PFSK-1 (cell line): ENCODE measurements at regions not wholly inside any gene's neighbourhood (a gene's known extent, or its start where the extent isn't known, plus 50 kb on each side); places are given as distances from the start of the nearest gene placed in this dataset.

Experiments used
- FOXP2 ChIP-seq: optimal IDR thresholded peaks from 2 replicates; pipeline ENCODE3; 2011; ENCODE audit warnings: borderline replicate concordance, control low read depth, inconsistent platforms; ENCODE audit not compliant: insufficient read depth; ENCODE audit errors: extremely low read length, extremely low read depth
- POLR2AphosphoS5 ChIP-seq: IDR thresholded peaks from 2 replicates; pipeline ENCODE4 v1.6.1; 2012; ENCODE audit warnings: low read depth, mild to moderate bottlenecking, control low read depth, low read length, moderate library complexity
- REST ChIP-seq, 2 experiments: IDR thresholded peaks; 2 replicates each; pipeline versions ENCODE4 v1.6.1 to v1.8.0; 2011 to 2012; ENCODE audit warnings: low read depth in 2 of 2, low read length in 2 of 2, control low read depth in 1 of 2, inconsistent platforms in 1 of 2, mild to moderate bottlenecking in 1 of 2, moderate library complexity in 1 of 2; ENCODE audit not compliant: insufficient read depth in 1 of 2
- SIN3A ChIP-seq: IDR thresholded peaks from 2 replicates; pipeline ENCODE4 v1.6.1; 2012; ENCODE audit warnings: mild to moderate bottlenecking, low read length, moderate library complexity, borderline replicate concordance; ENCODE audit not compliant: insufficient read depth
- TAF1 ChIP-seq: IDR thresholded peaks from 2 replicates; pipeline ENCODE4 v1.6.1; 2012; ENCODE audit warnings: low read length, control low read depth, borderline replicate concordance; ENCODE audit not compliant: insufficient read depth

GRCh38 chr2:59428940-59429339 is 1124.5 kb downstream of the BCL11A start:
- TF ChIP-seq REST (IDR thresholded peaks at IDR 0.05; ENCODE audit: insufficient read depth in 1 of 2, low read depth in 2 of 2, low read length in 2 of 2) (no peak), POLR2AphosphoS5 (no peak), FOXP2 (no peak), TAF1 (no peak), SIN3A (no peak)

- no peak for TF ChIP-seq POLR2AphosphoS5
Measured at GRCh38 chr2:59427980-59428379, 1125.5 kb downstream of the BCL11A start.

GRCh38 chr2:59425247-59425646 is 1128.2 kb downstream of the BCL11A start:
- TF ChIP-seq POLR2AphosphoS5 (no peak), TAF1 (no peak), REST (IDR thresholded peaks at IDR 0.05; ENCODE audit: insufficient read depth in 1 of 2, low read depth in 2 of 2, low read length in 2 of 2) (no peak), SIN3A (no peak), FOXP2 (no peak)

- no peak for TF ChIP-seq REST (IDR thresholded peaks at IDR 0.05; ENCODE audit: insufficient read depth in 1 of 2, low read depth in 2 of 2, low read length in 2 of 2)
- no peak for TF ChIP-seq TAF1
- no peak for TF ChIP-seq POLR2AphosphoS5
- no peak for TF ChIP-seq FOXP2
- no peak for TF ChIP-seq SIN3A
Measured at GRCh38 chr2:59413751-59414570, 1139.5 kb downstream of the BCL11A start.

- TF ChIP-seq TAF1 (no peak), SIN3A (no peak), FOXP2 (no peak), POLR2AphosphoS5 (no peak), REST (IDR thresholded peaks at IDR 0.05; ENCODE audit: insufficient read depth in 1 of 2, low read depth in 2 of 2, low read length in 2 of 2) (no peak)
Measured at GRCh38 chr2:59399126-59399525, 1154.3 kb downstream of the BCL11A start.
